ENCODE measurements at regions not wholly inside any gene's neighbourhood (a gene's known extent, or its start where the extent isn't known, plus 50 kb on each side); places are given as distances from the start of the nearest gene placed in this dataset.

- Histone ChIP-seq H3K4me3 (no peak overlapping the region), H3K4me1 (replicated peaks in 1 of 2; ENCODE audit: control insufficient read depth in 2 of 2, insufficient read depth in 2 of 2, low read length in 2 of 2) (no peaks in the 10 kb centered on the region), H3K9me1 (ENCODE audit: control insufficient read depth, insufficient read depth, low read length) (no peaks in the 10 kb centered on the region), H3K4me2 (ENCODE audit: insufficient read depth, low read length) (no peak overlapping the region), H3K27ac (ENCODE audit: extremely low read depth, low read depth, low read length) (no peak overlapping the region), H3K27me3 (ENCODE audit: control insufficient read depth in 2 of 2, insufficient read depth in 2 of 2, low read length in 2 of 2) (no peaks in the 10 kb centered on the region), H3K36me3 (ENCODE audit: control insufficient read depth, insufficient read depth, low read length) (no peaks in the 10 kb centered on the region), H2AFZ (ENCODE audit: low read depth, low read length) (no peak overlapping the region), H4K20me1 (replicated peaks; ENCODE audit: control insufficient read depth, insufficient read depth, low read length) (no peaks in the 10 kb centered on the region), H3K9ac (ENCODE audit: insufficient read depth in 1 of 2, low read depth in 2 of 2, low read length in 2 of 2) (no peak overlapping the region), H3K9me3 (replicated peaks; ENCODE audit: control insufficient read depth, insufficient read depth, low read depth, low read length) (no peaks in the 10 kb centered on the region; the same call in 1 of the 2 replicates), H3K79me2 (ENCODE audit: control insufficient read depth, insufficient read depth, low read length) (no peaks in the 10 kb centered on the region)
- FAIRE-seq (no peak), DNase-seq (ENCODE audit: extremely low read depth in 1 of 4, low spot score in 3 of 4) (no peak), ATAC-seq (no peak)
- TF ChIP-seq POLR2G (IDR thresholded peaks at IDR 0.05; ENCODE audit: low read depth, low read length): no peak
- TF ChIP-seq ZNF696 (CRISPR knock-in tag; conservative IDR thresholded peaks at IDR 0.05): no peak
- TF ChIP-seq SRSF9 (IDR thresholded peaks at IDR 0.05; ENCODE audit: borderline replicate concordance, low read depth, low read length): no peak
- no peak for TF ChIP-seq E2F1 (CRISPR knock-in tag; IDR thresholded peaks at IDR 0.05)
- TF ChIP-seq DMBX1 (CRISPR knock-in tag; IDR thresholded peaks at IDR 0.05; ENCODE audit: borderline replicate concordance): no peak
- no peak for TF ChIP-seq GATA2 (CRISPR knock-in tag; IDR thresholded peaks at IDR 0.05)
- no peak for TF ChIP-seq NFIC (IDR thresholded peaks at IDR 0.05)
- TF ChIP-seq HMGN3 (IDR thresholded peaks at IDR 0.05; ENCODE audit: borderline replicate concordance, extremely low read depth, insufficient read length, low read depth, low read length): no peak
- no peak for TF ChIP-seq GTF2A2 (tag; IDR thresholded peaks at IDR 0.05)
- TF ChIP-seq ZNF212 (CRISPR knock-in tag; IDR thresholded peaks at IDR 0.05): no peak
- no peak for TF ChIP-seq MYC (IDR thresholded peaks at IDR 0.05; ENCODE audit: low read depth, low read length)
- no peak for TF ChIP-seq MYC (CRISPR knock-in tag; IDR thresholded peaks at IDR 0.05; ENCODE audit: borderline replicate concordance, low read depth)
- TF ChIP-seq NFYB (IDR thresholded peaks at IDR 0.05; ENCODE audit: extremely low read depth, insufficient read length): no peak
- no peak for TF ChIP-seq NR0B1 (IDR thresholded peaks at IDR 0.05; ENCODE audit: partially characterized antibody)
- TF ChIP-seq ZNF282 (CRISPR knock-in tag; IDR thresholded peaks at IDR 0.05): no peak
- no peak for TF ChIP-seq HOMEZ (CRISPR knock-in tag; IDR thresholded peaks at IDR 0.05)
- TF ChIP-seq RNF2 (IDR thresholded peaks at IDR 0.05): no peak
- no peak for TF ChIP-seq HSF4 (CRISPR knock-in tag; IDR thresholded peaks at IDR 0.05; ENCODE audit: borderline replicate concordance)
- TF ChIP-seq, protein P1, sequence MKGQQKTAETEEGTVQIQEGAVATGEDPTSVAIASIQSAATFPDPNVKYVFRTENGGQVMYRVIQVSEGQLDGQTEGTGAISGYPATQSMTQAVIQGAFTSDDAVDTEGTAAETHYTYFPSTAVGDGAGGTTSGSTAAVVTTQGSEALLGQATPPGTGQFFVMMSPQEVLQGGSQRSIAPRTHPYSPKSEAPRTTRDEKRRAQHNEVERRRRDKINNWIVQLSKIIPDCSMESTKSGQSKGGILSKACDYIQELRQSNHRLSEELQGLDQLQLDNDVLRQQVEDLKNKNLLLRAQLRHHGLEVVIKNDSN (CRISPR knock-in tag; IDR thresholded peaks at IDR 0.05): no peak
- no peak for TF ChIP-seq SRSF1 (IDR thresholded peaks at IDR 0.05; ENCODE audit: low read depth, low read length)
- TF ChIP-seq SAFB2 (IDR thresholded peaks at IDR 0.05; ENCODE audit: borderline replicate concordance, low read depth, low read length, severe bottlenecking): no peak
- WGBS (ENCODE audit: insufficient coverage, low coverage, missing lambda C conversion rate): 0% methylated on average over 1 of the region's 1 CpG
- in situ Hi-C loops (cut with MboI) (no loop called here), intact Hi-C loops (cut with micrococcal nuclease) (no loop called here)
- ChIA-PET POLR2A (no interaction called here), CTCF (ENCODE audit: low intra/inter-chr PET ratio) (no interaction called here)
- no TSS peak for BruUV-seq (replicated peaks)
Observed at GRCh38 chr12:17884581-17884980, 205.4 kb downstream of the RERGL start.
